HCT116 (cell line): ENCODE measurements at regions not wholly inside any gene's neighbourhood (a gene's known extent, or its start where the extent isn't known, plus 50 kb on each side); places are given as distances from the start of the nearest gene placed in this dataset.

ENCODE experiments used
- ATAC-seq: fragments of 200-7000 bp; cut with Tn5 transposase; 2 replicates; pipeline ENCODE4 v1.9.1; 2020; ENCODE audit warnings: mild to moderate bottlenecking, moderate library complexity
- BruUV-seq: library from RNA; stranded (reverse); fragments of 400-500 nt; replicated peaks from 2 replicates; lab custom pipeline; 2021; lab: Mats Ljungman, UMichigan
- CTCF ChIA-PET: fragments of 300-600 bp; sonication (Branson Sonifier 250); formaldehyde crosslinking; loops from one replicate; lab custom pipeline; 2021; ENCODE audit warnings: antibody characterized with exemption; lab: Charles Lee
- POLR2A ChIA-PET: fragments of 300-600, 350-600 bp; sonication (Branson Sonifier 250); formaldehyde crosslinking; loops from one replicate; lab custom pipeline; 2021; ENCODE audit warnings: antibody characterized with exemption; lab: Charles Lee
- RAD21 ChIA-PET, 2 experiments: fragments of 300-600 bp; sonication (Branson Sonifier 250); formaldehyde crosslinking; loops; one replicate each; lab custom pipeline; 2023; ENCODE audit warnings: low total read pairs in 2 of 2; ENCODE audit not compliant: uncharacterized antibody in 2 of 2, unreplicated experiment in 2 of 2, low non-redundant PET in 1 of 2; lab: Charles Lee
- DNase-seq: peaks from one replicate; pipeline ENCODE4 v3.0.0-alpha.2; 2010; ENCODE audit warnings: low read depth, low spot score
- H2AFZ ChIP-seq: fragments of 200-600 bp; shearing (Covaris generic), sonication (generic); 2 replicates; pipeline ENCODE4 v1.6.1; 2017; ENCODE audit warnings: low read depth, mixed run types, mixed read lengths, antibody characterized with exemption, low read length; ENCODE audit not compliant: poor library complexity, severe bottlenecking
- H3K27ac ChIP-seq: 2 replicates; pipeline ENCODE4 v1.5.1; 2012; ENCODE audit warnings: low read depth, low read length
- H3K27me3 ChIP-seq: fragments of 200-600 bp; sonication (generic); 2 replicates; pipeline ENCODE4 v1.6.1; 2016; ENCODE audit warnings: mixed run types, low read length, mixed read lengths; ENCODE audit not compliant: insufficient read depth
- H3K36me3 ChIP-seq, 2 experiments: fragments of 200-500 bp in 1 of 2; fragments of 200-600 bp in 1 of 2; sonication (Bioruptor generic) in 1 of 2; sonication (generic) in 1 of 2; 2 replicates each; pipeline versions ENCODE4 v1.5.1 to v1.6.1; 2014 to 2016; ENCODE audit warnings: low read length in 2 of 2, inconsistent platforms in 1 of 2, mixed read lengths in 1 of 2, mixed run types in 1 of 2; ENCODE audit not compliant: insufficient read depth in 2 of 2, control insufficient read depth in 1 of 2
- H3K4me1 ChIP-seq, 2 experiments: fragments of 200-600 bp in 1 of 2; sonication (generic) in 1 of 2; 2 replicates each; pipeline versions ENCODE4 v1.5.1 to v1.6.1; 2012 to 2017; ENCODE audit warnings: low read length in 2 of 2, inconsistent platforms in 1 of 2, mild to moderate bottlenecking in 1 of 2, mixed read lengths in 1 of 2, mixed run types in 1 of 2, moderate library complexity in 1 of 2; ENCODE audit not compliant: insufficient read depth in 2 of 2, control insufficient read depth in 1 of 2
- H3K4me2 ChIP-seq: fragments of 200-600 bp; sonication (generic); 2 replicates; pipeline ENCODE4 v1.6.1; 2017; ENCODE audit warnings: mixed run types, low read length, mixed read lengths
- H3K4me3 ChIP-seq, 2 experiments: fragments of 200-600 bp in 1 of 2; sonication (generic) in 1 of 2; replicated peaks in 1 of 2; 2 replicates each; pipeline ENCODE4 v1.5.1; 2011 to 2016; ENCODE audit warnings: low read length in 2 of 2, control low read depth in 1 of 2, low read depth in 1 of 2, mild to moderate bottlenecking in 1 of 2, mixed read lengths in 1 of 2, mixed run types in 1 of 2
- H3K79me2 ChIP-seq: fragments of 200-600 bp; sonication (generic); 2 replicates; pipeline ENCODE4 v1.6.1; 2017; ENCODE audit warnings: mild to moderate bottlenecking, mixed run types, low read length, moderate library complexity, mixed read lengths; ENCODE audit not compliant: insufficient read depth
- H3K9ac ChIP-seq: fragments of 200-600 bp; sonication (generic); 2 replicates; pipeline ENCODE4 v1.6.1; 2016; ENCODE audit warnings: low read length, mixed read lengths
- H3K9me2 ChIP-seq: fragments of 200-600 bp; sonication (generic), shearing (Covaris generic); 2 replicates; pipeline ENCODE4 v1.6.1; 2017; ENCODE audit warnings: mixed run types, mild to moderate bottlenecking, moderate library complexity; ENCODE audit not compliant: insufficient read depth
- H3K9me3 ChIP-seq, 2 experiments: fragments of 200-500 bp in 1 of 2; fragments of 200-600 bp in 1 of 2; sonication (Bioruptor generic) in 1 of 2; sonication (generic) in 1 of 2; 2 replicates each; pipeline ENCODE4 v1.6.1; 2014 to 2017; ENCODE audit warnings: low read length in 2 of 2, mixed read lengths in 2 of 2, inconsistent platforms in 1 of 2, low read depth in 1 of 2, mild to moderate bottlenecking in 1 of 2, mixed run types in 1 of 2, moderate library complexity in 1 of 2; ENCODE audit not compliant: control insufficient read depth in 1 of 2, insufficient read depth in 1 of 2
- H4K20me1 ChIP-seq: fragments of 200-600 bp; sonication (generic), shearing (Covaris generic); 2 replicates; pipeline ENCODE4 v1.6.1; 2017; ENCODE audit warnings: mixed run types, mild to moderate bottlenecking, moderate library complexity; ENCODE audit not compliant: insufficient read depth
- CBX3 ChIP-seq: IDR thresholded peaks from 2 replicates; pipeline ENCODE4 v1.6.1; 2012; ENCODE audit warnings: low read depth
- CTCF ChIP-seq, 3 experiments: fragments of 200-600 bp in 1 of 3; sonication (generic) in 1 of 3; IDR thresholded peaks in 2 of 3; conservative IDR thresholded peaks in 1 of 3; 2 replicates each; pipeline ENCODE4 v1.5.1; 2012 to 2017; ENCODE audit warnings: low read depth in 2 of 3, low read length in 2 of 3, antibody characterized with exemption in 1 of 3, borderline replicate concordance in 1 of 3, control low read depth in 1 of 3, mild to moderate bottlenecking in 1 of 3, mixed read lengths in 1 of 3, mixed run types in 1 of 3, moderate library complexity in 1 of 3; ENCODE audit not compliant: insufficient read depth in 1 of 3
- EZH2 ChIP-seq: fragments of 200-600 bp; sonication (generic); IDR thresholded peaks from 2 replicates; pipeline ENCODE4 v1.6.1; 2017; ENCODE audit warnings: antibody characterized with exemption, mixed run types
- MAX ChIP-seq: IDR thresholded peaks from 2 replicates; pipeline ENCODE4 v1.6.1; 2012
- POLR2AphosphoS5 ChIP-seq: IDR thresholded peaks from 2 replicates; pipeline ENCODE4 v1.6.1; 2011; ENCODE audit warnings: mild to moderate bottlenecking, low read depth, low read length, moderate library complexity
- SIN3A ChIP-seq: IDR thresholded peaks from 2 replicates; pipeline ENCODE4 v1.6.1; 2012; ENCODE audit warnings: low read depth
- SP1 ChIP-seq: IDR thresholded peaks from 2 replicates; pipeline ENCODE4 v1.6.1; 2012; ENCODE audit warnings: low read depth
- ZBTB33 ChIP-seq: IDR thresholded peaks from 2 replicates; pipeline ENCODE4 v1.6.1; 2011; ENCODE audit warnings: mild to moderate bottlenecking, low read length, moderate library complexity; ENCODE audit not compliant: insufficient replicate concordance; ENCODE audit errors: extremely low read depth
- ZFX ChIP-seq: fragments of 450-650 bp; IDR thresholded peaks from 2 replicates; pipeline ENCODE4 v1.6.1; 2017
- intact Hi-C: fragments of 100-400 bp; cut with micrococcal nuclease; formaldehyde crosslinking; loops from 2 replicates; pipeline ENCODE4 v1.10.0; 2022

GRCh38 chr1:10934150-10934818, 78.2 kb upstream of the TARDBP start (continued):
- TF ChIP-seq CTCF (IDR thresholded peaks at IDR 0.05 in 2 of 3, conservative IDR thresholded peaks at IDR 0.05 in 1 of 3; ENCODE audit: borderline replicate concordance in 1 of 3, insufficient read depth in 1 of 3, low read depth in 2 of 3, low read length in 2 of 3) (no peak), POLR2AphosphoS5 (no peak), ZFX (no peak), MAX (no peak), SP1 (no peak), CBX3 (no peak), ZBTB33 (no peak)

GRCh38 chr1:10935246-10935645, 77.2 kb upstream of the TARDBP start:
- no peak overlapping the region for H3K4me2 ChIP-seq
- POLR2A ChIA-PET, result no interaction called here
- no peaks in the 10 kb centered on the region for H4K20me1 ChIP-seq
- ATAC-seq, result no peak
- no peaks in the 10 kb centered on the region for H3K79me2 ChIP-seq
- no peaks in the 10 kb centered on the region for H3K9me2 ChIP-seq
- H3K4me3 ChIP-seq, result no peak overlapping the region
- intact Hi-C loops, result no loop called here
- H3K9ac ChIP-seq, result no peak overlapping the region
- no peaks in the 10 kb centered on the region for H3K4me1 ChIP-seq
- CTCF ChIA-PET, result no interaction called here
- H3K27ac ChIP-seq, result no peak overlapping the region
- H3K9me3 ChIP-seq, result no peaks in the 10 kb centered on the region
- no TSS peak for BruUV-seq
- TF ChIP-seq EZH2 (no peak), SIN3A (no peak)
- TF ChIP-seq, all 23 proteins: peak for 0
- Histone ChIP-seq H2AFZ (no peak overlapping the region), H3K27me3 (no peaks in the 10 kb centered on the region), H3K36me3 (no peaks in the 10 kb centered on the region)
- RAD21 ChIA-PET, result no interaction called here
- no peak for DNase-seq
